Fibroblast of lung (primary cell): ENCODE measurements at regions not wholly inside any gene's neighbourhood (a gene's known extent, or its start where the extent isn't known, plus 50 kb on each side); places are given as distances from the start of the nearest gene placed in this dataset.

Experiments
- DNase-seq, 2 donors: peaks; one replicate each; pipeline versions ENCODE4 v3.0.0 to v3.0.0-alpha.2; 2010; ENCODE audit warnings: low read depth in 2 of 2
- H2AFZ ChIP-seq: 2 replicates; pipeline ENCODE4 v1.5.1; 2012; ENCODE audit warnings: low read length, control low read depth, inconsistent platforms
- H3K27ac ChIP-seq: 2 replicates; pipeline ENCODE4 v1.5.1; 2011; ENCODE audit warnings: low read length, control low read depth; ENCODE audit not compliant: insufficient read depth
- H3K27me3 ChIP-seq: 2 replicates; pipeline ENCODE4 v1.5.1; 2011; ENCODE audit warnings: mild to moderate bottlenecking, low read length; ENCODE audit not compliant: control insufficient read depth, insufficient read depth
- H3K36me3 ChIP-seq: 2 replicates; pipeline ENCODE4 v1.5.1; 2011; ENCODE audit warnings: low read length; ENCODE audit not compliant: control insufficient read depth, insufficient read depth
- H3K4me1 ChIP-seq: 2 replicates; pipeline ENCODE4 v1.5.1; 2011; ENCODE audit warnings: low read length; ENCODE audit not compliant: control insufficient read depth, insufficient read depth; ENCODE audit errors: extremely low read depth
- H3K4me2 ChIP-seq: 2 replicates; pipeline ENCODE4 v1.5.1; 2011; ENCODE audit warnings: low read length, control low read depth; ENCODE audit not compliant: insufficient read depth; ENCODE audit errors: extremely low read depth
- H3K4me3 ChIP-seq, 4 experiments: fragments of 200-600 bp in 1 of 4; sonication (generic) in 1 of 4; replicated peaks in 1 of 4; 2 replicates each; pipeline ENCODE4 v1.5.1; 2011 to 2016; ENCODE audit warnings: low read length in 4 of 4, low read depth in 3 of 4, mild to moderate bottlenecking in 3 of 4, control low read depth in 2 of 4, inconsistent platforms in 1 of 4, mixed read lengths in 1 of 4; ENCODE audit not compliant: insufficient read depth in 1 of 4; ENCODE audit errors: control extremely low read depth in 1 of 4
- H3K79me2 ChIP-seq: 2 replicates; pipeline ENCODE4 v1.5.1; 2012; ENCODE audit warnings: mild to moderate bottlenecking, low read length, inconsistent platforms; ENCODE audit not compliant: control insufficient read depth, insufficient read depth
- H3K9ac ChIP-seq: 2 replicates; pipeline ENCODE4 v1.5.1; 2011; ENCODE audit warnings: mild to moderate bottlenecking, low read length, control low read depth; ENCODE audit not compliant: insufficient read depth
- H3K9me3 ChIP-seq: 2 replicates; pipeline ENCODE4 v1.5.1; 2012; ENCODE audit warnings: low read depth, low read length; ENCODE audit not compliant: control insufficient read depth, insufficient read depth
- H4K20me1 ChIP-seq: 2 replicates; pipeline ENCODE4 v1.5.1; 2011; ENCODE audit warnings: low read length; ENCODE audit not compliant: control insufficient read depth, insufficient read depth; ENCODE audit errors: extremely low read depth
- CTCF ChIP-seq, 2 donors: IDR thresholded peaks in 1 of 2; conservative IDR thresholded peaks in 1 of 2; 1 replicate in 1 of 2; 2 replicates in 1 of 2; pipeline ENCODE4 v1.5.1; 2011 to 2012; ENCODE audit warnings: low read length in 2 of 2, control low read depth in 1 of 2, inconsistent platforms in 1 of 2, low read depth in 1 of 2, mild to moderate bottlenecking in 1 of 2
- EZH2 ChIP-seq: IDR thresholded peaks from 2 replicates; pipeline ENCODE4 v1.5.1; 2012; ENCODE audit warnings: low read length, control low read depth, mild to moderate bottlenecking; ENCODE audit errors: missing control alignments

DNA sequence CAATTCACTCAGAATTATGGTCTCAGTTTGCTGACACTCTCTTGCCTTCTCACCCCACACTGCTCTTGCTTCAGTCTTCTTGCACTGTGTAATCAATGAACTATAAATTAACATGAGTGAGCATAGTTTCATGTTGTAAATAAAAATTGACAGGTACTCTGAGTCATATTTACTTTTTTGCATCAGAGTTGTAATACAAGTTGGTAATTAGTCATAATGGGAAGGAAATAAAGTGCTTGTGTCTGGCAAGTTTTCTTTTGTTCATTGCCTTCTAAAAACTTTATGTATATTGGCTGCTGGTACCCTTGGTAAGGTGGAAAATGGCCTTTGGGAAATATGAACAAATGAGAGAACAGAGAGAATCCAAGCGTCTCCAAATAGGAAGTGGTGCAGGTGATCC, 169.3 kb upstream of the MAGI2 start:
- Histone ChIP-seq H2AFZ (no peak overlapping the region), H3K4me2 (no peak overlapping the region), H3K27me3 (no peaks in the 10 kb centered on the region), H3K36me3 (no peaks in the 10 kb centered on the region), H3K4me3 (no peak overlapping the region), H3K27ac (no peak overlapping the region), H3K9me3 (no peaks in the 10 kb centered on the region), H3K79me2 (no peaks in the 10 kb centered on the region), H3K9ac (no peak overlapping the region), H3K4me1 (no peaks in the 10 kb centered on the region), H4K20me1 (no peaks in the 10 kb centered on the region)
- TF ChIP-seq EZH2 = no peak
- no peak for TF ChIP-seq CTCF (conservative IDR thresholded peaks at IDR 0.05 in 1 of 2, IDR thresholded peaks at IDR 0.05 in 1 of 2; ENCODE audit: low read depth in 1 of 2, low read length in 2 of 2)
- no peak for DNase-seq

- Histone ChIP-seq H3K9ac (no peak overlapping the region), H4K20me1 (no peaks in the 10 kb centered on the region), H3K27ac (no peak overlapping the region), H3K4me2 (no peak overlapping the region), H2AFZ (no peak overlapping the region), H3K4me3 (no peak overlapping the region), H3K79me2 (no peaks in the 10 kb centered on the region), H3K4me1 (no peaks in the 10 kb centered on the region), H3K36me3 (no peaks in the 10 kb centered on the region), H3K27me3 (no peaks in the 10 kb centered on the region), H3K9me3 (no peaks in the 10 kb centered on the region)
- no peak for DNase-seq
- no peak for TF ChIP-seq CTCF (conservative IDR thresholded peaks at IDR 0.05 in 1 of 2, IDR thresholded peaks at IDR 0.05 in 1 of 2; ENCODE audit: low read depth in 1 of 2, low read length in 2 of 2)
- TF ChIP-seq EZH2 = no peak
Observed at GRCh38 chr7:79620291-79620690, 166.8 kb upstream of the MAGI2 start.

DNA sequence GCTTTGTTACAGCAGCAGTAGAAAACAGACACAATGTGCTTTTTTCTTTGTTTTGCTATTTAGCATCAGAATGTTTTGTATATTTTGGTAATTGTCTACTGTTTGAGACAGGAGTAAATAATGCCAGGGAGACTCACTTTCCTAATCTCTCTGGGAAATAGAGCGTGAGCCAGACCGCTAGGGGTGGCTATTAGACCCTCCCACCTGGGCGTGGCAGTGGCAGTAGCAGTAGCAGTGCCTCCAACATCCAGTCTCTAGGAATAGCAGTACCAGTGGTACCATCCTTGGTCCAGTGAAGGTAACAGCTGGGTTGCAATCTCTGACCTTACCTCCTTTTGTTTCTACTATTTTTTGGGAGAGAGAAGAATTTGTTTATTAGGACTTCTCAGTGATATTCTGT, 165.7 kb upstream of the MAGI2 start:
- no peak overlapping the region for H3K4me2 ChIP-seq
- no peaks in the 10 kb centered on the region for H3K4me1 ChIP-seq
- no peaks in the 10 kb centered on the region for H3K36me3 ChIP-seq
- no peaks in the 10 kb centered on the region for H3K9me3 ChIP-seq
- no peaks in the 10 kb centered on the region for H3K27me3 ChIP-seq
- no peak for DNase-seq
- no peak overlapping the region for H3K9ac ChIP-seq
- H4K20me1 ChIP-seq = no peaks in the 10 kb centered on the region
- no peaks in the 10 kb centered on the region for H3K79me2 ChIP-seq
- no peak overlapping the region for H2AFZ ChIP-seq
- no peak overlapping the region for H3K4me3 ChIP-seq
- no peak overlapping the region for H3K27ac ChIP-seq
- TF ChIP-seq EZH2 (no peak), CTCF (conservative IDR thresholded peaks at IDR 0.05 in 1 of 2, IDR thresholded peaks at IDR 0.05 in 1 of 2; ENCODE audit: low read depth in 1 of 2, low read length in 2 of 2) (no peak)
